GM12892 (cell line): ENCODE measurements at regions not wholly inside any gene's neighbourhood (a gene's known extent, or its start where the extent isn't known, plus 50 kb on each side); places are given as distances from the start of the nearest gene placed in this dataset.

ENCODE experiments used
- POLR2A ChIP-seq: IDR thresholded peaks from 2 replicates; pipeline ENCODE4 v1.6.1; 2011; ENCODE audit warnings: low read depth, low read length, control low read depth
- POLR2AphosphoS5 ChIP-seq: IDR thresholded peaks from 2 replicates; pipeline ENCODE4 v1.6.1; 2011; ENCODE audit warnings: low read depth, low read length, control low read depth
- TAF1 ChIP-seq: IDR thresholded peaks from 2 replicates; pipeline ENCODE4 v1.6.1; 2011; ENCODE audit warnings: low read depth, mild to moderate bottlenecking, control low read depth, low read length, borderline replicate concordance

DNA sequence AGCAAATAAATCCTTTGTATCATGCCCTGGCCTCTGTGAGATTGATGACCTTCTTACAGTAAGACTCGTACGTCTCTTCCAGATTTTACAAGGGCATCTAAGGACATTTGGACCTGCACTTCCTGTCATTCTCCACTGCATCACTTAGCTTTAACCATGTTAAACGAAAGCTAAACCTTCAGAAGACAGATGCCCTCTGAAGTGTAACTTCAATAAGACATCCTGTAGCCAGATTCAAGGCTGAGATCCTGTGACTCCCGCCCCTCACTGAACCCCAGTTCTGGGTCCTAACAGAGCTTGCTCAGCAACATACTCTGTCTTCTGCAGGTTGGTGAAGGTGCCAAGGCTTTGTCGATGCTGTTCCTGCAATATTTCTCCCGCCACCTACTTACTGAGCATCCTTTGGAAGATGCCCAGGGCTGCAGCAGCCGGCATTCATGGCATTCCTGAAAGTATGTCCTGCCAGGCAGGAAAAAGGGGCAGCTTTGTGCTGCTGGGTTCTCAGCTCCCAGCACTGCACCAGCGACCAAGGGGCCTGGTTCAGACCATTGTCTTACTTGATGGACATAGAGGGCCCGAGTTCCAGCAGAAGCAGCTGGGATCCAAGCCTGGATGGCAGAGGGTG lies 131.1 kb downstream of the AXIN2 start:
- TF ChIP-seq TAF1 (no peak), POLR2AphosphoS5 (no peak), POLR2A (no peak)
